ENCODE measurements at regions not wholly inside any gene's neighbourhood (a gene's known extent, or its start where the extent isn't known, plus 50 kb on each side); places are given as distances from the start of the nearest gene placed in this dataset.

DNA sequence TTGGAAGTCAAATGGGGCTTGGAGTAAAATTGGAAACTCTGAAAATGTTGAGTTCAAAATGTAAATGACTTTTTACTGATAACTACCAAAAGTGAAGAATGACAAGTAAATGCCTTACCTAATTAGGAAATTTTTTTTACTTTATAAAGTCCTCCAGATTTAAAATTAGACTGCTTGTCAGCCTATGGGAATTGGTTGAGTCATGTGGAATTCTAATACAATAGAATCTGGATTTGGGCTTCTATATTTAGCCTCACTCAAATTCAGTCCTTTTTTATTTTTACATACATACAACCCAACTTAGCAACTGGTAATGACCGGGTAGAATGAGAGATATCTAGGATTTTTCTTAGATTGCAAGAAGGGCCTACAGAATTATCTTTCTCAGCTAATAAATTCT lies 158.9 kb upstream of the CADPS start:
- no peak for TF ChIP-seq ZBTB7A (IDR thresholded peaks at IDR 0.05; ENCODE audit: low read depth)
- no peak for TF ChIP-seq REST (IDR thresholded peaks at IDR 0.05; ENCODE audit: low read depth)
